Neural progenitor cell (in vitro differentiated cells): ENCODE measurements at regions not wholly inside any gene's neighbourhood (a gene's known extent, or its start where the extent isn't known, plus 50 kb on each side); places are given as distances from the start of the nearest gene placed in this dataset.

ENCODE experiments used
- DNase-seq: peaks from one replicate; pipeline ENCODE4 v3.0.0-alpha.2; 2016; ENCODE audit warnings: low spot score
- H2AFZ ChIP-seq: fragments of 200-600 bp; sonication (generic); replicated peaks from 2 replicates; pipeline ENCODE4 v1.6.1; 2016; ENCODE audit warnings: antibody characterized with exemption
- H3F3A ChIP-seq: fragments of 200-600 bp; sonication (generic); 2 replicates; pipeline ENCODE4 v1.6.1; 2016; ENCODE audit warnings: antibody characterized with exemption, low read depth
- H3K27ac ChIP-seq: fragments of 200-600 bp; sonication (generic); 2 replicates; pipeline ENCODE4 v1.5.1; 2016; ENCODE audit warnings: mild to moderate bottlenecking
- H3K27me3 ChIP-seq: fragments of 200-600 bp; sonication (generic); 2 replicates; pipeline ENCODE4 v1.6.1; 2016; ENCODE audit warnings: mild to moderate bottlenecking, moderate library complexity
- H3K36me3 ChIP-seq: fragments of 200-600 bp; sonication (generic); 2 replicates; pipeline ENCODE4 v1.5.1; 2016
- H3K4me1 ChIP-seq: fragments of 200-600 bp; sonication (generic); 2 replicates; pipeline ENCODE4 v1.6.1; 2016; ENCODE audit warnings: mixed run types
- H3K4me2 ChIP-seq: fragments of 200-600 bp; sonication (generic); 2 replicates; pipeline ENCODE4 v1.6.1; 2016
- H3K4me3 ChIP-seq: fragments of 200-600 bp; sonication (generic); 2 replicates; pipeline ENCODE4 v1.5.1; 2016
- H3K79me2 ChIP-seq: fragments of 200-600 bp; sonication (generic); 2 replicates; pipeline ENCODE4 v1.6.1; 2016; ENCODE audit warnings: low read depth
- H3K9ac ChIP-seq: fragments of 200-600 bp; sonication (generic); 2 replicates; pipeline ENCODE4 v1.6.1; 2016
- H3K9me3 ChIP-seq: fragments of 200-600 bp; sonication (generic); 2 replicates; pipeline ENCODE4 v1.5.1; 2016; ENCODE audit warnings: low read depth
- H4K20me1 ChIP-seq: fragments of 200-600 bp; sonication (generic); 2 replicates; pipeline ENCODE4 v1.6.1; 2016; ENCODE audit warnings: low read depth
- H3K27ac Mint-ChIP-seq: 3 replicates; pipeline ENCODE4 v1.8.0; 2021; ENCODE audit warnings: mixed read lengths
- H3K27me3 Mint-ChIP-seq: 2 replicates; pipeline ENCODE4 v1.8.0; 2022; ENCODE audit warnings: low read depth, mild to moderate bottlenecking, inconsistent platforms, moderate library complexity, mixed read lengths; ENCODE audit not compliant: insufficient read depth
- H3K36me3 Mint-ChIP-seq: 3 replicates; pipeline ENCODE4 v1.8.0; 2021; ENCODE audit warnings: mixed read lengths
- H3K4me1 Mint-ChIP-seq: 3 replicates; pipeline ENCODE4 v1.8.0; 2021; ENCODE audit warnings: mixed read lengths
- H3K4me3 Mint-ChIP-seq: 3 replicates; pipeline ENCODE4 v1.8.0; 2021; ENCODE audit warnings: mild to moderate bottlenecking, moderate library complexity, mixed read lengths
- H3K9me3 Mint-ChIP-seq: 3 replicates; pipeline ENCODE4 v1.8.0; 2020; ENCODE audit warnings: mixed read lengths
- CTCF ChIP-seq: fragments of 200-600 bp; sonication (generic); IDR thresholded peaks from 2 replicates; pipeline ENCODE4 v1.5.1; 2017; ENCODE audit warnings: antibody characterized with exemption, mild to moderate bottlenecking
- EZH2 ChIP-seq: fragments of 200-600 bp; sonication (generic); IDR thresholded peaks from 2 replicates; pipeline ENCODE4 v1.6.1; 2017; ENCODE audit warnings: antibody characterized with exemption, mild to moderate bottlenecking, moderate library complexity
- EZH2phosphoT487 ChIP-seq: fragments of 200-600 bp; sonication (generic); IDR thresholded peaks from 2 replicates; pipeline ENCODE4 v1.6.1; 2017; ENCODE audit warnings: antibody characterized with exemption

GRCh38 chr11:91932151-91932821, 292.3 kb upstream of the FAT3 start:
- TF ChIP-seq CTCF (no peak), EZH2phosphoT487 (no peak), EZH2 (no peak)
- H3K27me3 ChIP-seq, result no peaks in the 10 kb centered on the region
- H3K79me2 ChIP-seq, result no peaks in the 10 kb centered on the region
- H3K9me3 Mint-ChIP-seq, result no peaks in the 10 kb centered on the region
- H3F3A ChIP-seq, result no peaks in the 10 kb centered on the region
- H3K36me3 ChIP-seq, result no peaks in the 10 kb centered on the region
- H3K4me3 Mint-ChIP-seq, result no peak overlapping the region
- H3K9me3 ChIP-seq, result no peaks in the 10 kb centered on the region
- H2AFZ ChIP-seq, result peak overlapping the region; percentile 38
- no peak overlapping the region for H3K9ac ChIP-seq
- DNase-seq, result no peak
- no peak overlapping the region for H3K27ac Mint-ChIP-seq
- no peak overlapping the region for H3K27ac ChIP-seq
- no peaks in the 10 kb centered on the region for H3K4me1 ChIP-seq
- no peak overlapping the region for H3K4me3 ChIP-seq
- no peaks in the 10 kb centered on the region for H4K20me1 ChIP-seq
- H3K4me2 ChIP-seq, result no peak overlapping the region
- no peaks in the 10 kb centered on the region for H3K36me3 Mint-ChIP-seq
- H3K4me1 Mint-ChIP-seq, result no peaks in the 10 kb centered on the region
- H3K27me3 Mint-ChIP-seq, result no peaks in the 10 kb centered on the region

- no peak overlapping the region for H3K9ac ChIP-seq
- no peaks in the 10 kb centered on the region for H4K20me1 ChIP-seq
- no peaks in the 10 kb centered on the region for H3K79me2 ChIP-seq
- Mint-ChIP-seq H3K27ac (no peak overlapping the region), H3K4me1 (no peaks in the 10 kb centered on the region), H3K27me3 (no peaks in the 10 kb centered on the region), H3K36me3 (no peaks in the 10 kb centered on the region), H3K9me3 (no peaks in the 10 kb centered on the region), H3K4me3 (no peak overlapping the region)
- H3K4me2 ChIP-seq, result no peak overlapping the region
- H2AFZ ChIP-seq, result no peak overlapping the region
- H3F3A ChIP-seq, result no peaks in the 10 kb centered on the region
- no peaks in the 10 kb centered on the region for H3K27me3 ChIP-seq
- DNase-seq, result no peak
- H3K36me3 ChIP-seq, result no peaks in the 10 kb centered on the region
- no peak overlapping the region for H3K4me3 ChIP-seq
- H3K27ac ChIP-seq, result no peak overlapping the region
- H3K4me1 ChIP-seq, result no peaks in the 10 kb centered on the region
- H3K9me3 ChIP-seq, result no peaks in the 10 kb centered on the region
- no peak for TF ChIP-seq EZH2phosphoT487
- no peak for TF ChIP-seq CTCF
- no peak for TF ChIP-seq EZH2
These were observed 297.2 kb upstream of the FAT3 start for GRCh38 chr11:91927448-91927847.

DNA sequence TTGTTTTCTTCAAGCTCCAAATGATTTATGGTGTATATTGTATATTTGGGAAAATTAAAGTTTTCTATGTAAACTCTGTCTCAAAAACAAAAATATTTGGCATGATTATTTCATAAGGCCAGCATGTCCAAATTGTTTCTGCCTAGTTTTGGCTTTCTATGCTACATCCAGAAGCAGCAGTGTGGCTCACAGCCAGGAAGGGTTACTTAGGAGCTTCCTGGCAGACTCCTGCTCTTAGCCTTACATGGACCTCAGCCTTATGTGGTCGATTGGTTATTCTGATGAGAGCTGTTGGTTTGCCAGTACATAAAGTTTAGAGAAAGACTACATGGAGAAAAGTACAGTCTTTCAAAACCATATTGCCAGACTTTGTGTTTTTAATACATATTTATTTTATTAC, 297.7 kb upstream of the FAT3 start:
- Histone ChIP-seq H3K36me3 (no peaks in the 10 kb centered on the region), H3K27ac (no peak overlapping the region), H2AFZ (no peak overlapping the region), H4K20me1 (no peaks in the 10 kb centered on the region), H3K9me3 (no peaks in the 10 kb centered on the region), H3K9ac (no peak overlapping the region), H3K79me2 (no peaks in the 10 kb centered on the region), H3K4me1 (no peaks in the 10 kb centered on the region), H3K4me3 (no peak overlapping the region), H3F3A (no peaks in the 10 kb centered on the region), H3K4me2 (no peak overlapping the region), H3K27me3 (no peaks in the 10 kb centered on the region)
- Mint-ChIP-seq H3K27me3 (no peaks in the 10 kb centered on the region), H3K4me3 (no peak overlapping the region), H3K9me3 (no peaks in the 10 kb centered on the region), H3K4me1 (no peaks in the 10 kb centered on the region), H3K27ac (no peak overlapping the region), H3K36me3 (no peaks in the 10 kb centered on the region)
- TF ChIP-seq EZH2phosphoT487, result no peak
- no peak for TF ChIP-seq CTCF
- no peak for TF ChIP-seq EZH2
- DNase-seq, result no peak
